ENCODE measurements at regions not wholly inside any gene's neighbourhood (a gene's known extent, or its start where the extent isn't known, plus 50 kb on each side); places are given as distances from the start of the nearest gene placed in this dataset.

DNA sequence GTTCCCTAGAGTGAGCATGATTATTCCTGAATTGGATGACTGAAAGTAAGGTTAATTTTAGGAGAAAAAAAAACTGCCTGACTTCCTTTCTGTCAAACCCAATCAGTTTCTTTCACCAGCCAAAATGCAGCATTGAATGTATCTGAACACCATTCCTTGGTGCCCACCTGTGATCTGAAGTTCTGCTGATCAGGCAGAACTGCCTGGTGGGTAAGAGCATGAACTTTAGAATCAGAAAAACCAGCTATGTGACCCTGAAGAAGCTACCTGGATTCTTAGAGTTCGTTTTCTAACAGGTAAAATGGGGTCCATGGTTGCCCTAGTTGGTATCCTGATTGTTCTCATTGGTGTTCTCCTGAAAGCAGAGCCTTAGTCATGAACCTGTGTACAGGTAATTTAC is 506.9 kb downstream of the MED13L start (continued):
- TF ChIP-seq, protein P1, sequence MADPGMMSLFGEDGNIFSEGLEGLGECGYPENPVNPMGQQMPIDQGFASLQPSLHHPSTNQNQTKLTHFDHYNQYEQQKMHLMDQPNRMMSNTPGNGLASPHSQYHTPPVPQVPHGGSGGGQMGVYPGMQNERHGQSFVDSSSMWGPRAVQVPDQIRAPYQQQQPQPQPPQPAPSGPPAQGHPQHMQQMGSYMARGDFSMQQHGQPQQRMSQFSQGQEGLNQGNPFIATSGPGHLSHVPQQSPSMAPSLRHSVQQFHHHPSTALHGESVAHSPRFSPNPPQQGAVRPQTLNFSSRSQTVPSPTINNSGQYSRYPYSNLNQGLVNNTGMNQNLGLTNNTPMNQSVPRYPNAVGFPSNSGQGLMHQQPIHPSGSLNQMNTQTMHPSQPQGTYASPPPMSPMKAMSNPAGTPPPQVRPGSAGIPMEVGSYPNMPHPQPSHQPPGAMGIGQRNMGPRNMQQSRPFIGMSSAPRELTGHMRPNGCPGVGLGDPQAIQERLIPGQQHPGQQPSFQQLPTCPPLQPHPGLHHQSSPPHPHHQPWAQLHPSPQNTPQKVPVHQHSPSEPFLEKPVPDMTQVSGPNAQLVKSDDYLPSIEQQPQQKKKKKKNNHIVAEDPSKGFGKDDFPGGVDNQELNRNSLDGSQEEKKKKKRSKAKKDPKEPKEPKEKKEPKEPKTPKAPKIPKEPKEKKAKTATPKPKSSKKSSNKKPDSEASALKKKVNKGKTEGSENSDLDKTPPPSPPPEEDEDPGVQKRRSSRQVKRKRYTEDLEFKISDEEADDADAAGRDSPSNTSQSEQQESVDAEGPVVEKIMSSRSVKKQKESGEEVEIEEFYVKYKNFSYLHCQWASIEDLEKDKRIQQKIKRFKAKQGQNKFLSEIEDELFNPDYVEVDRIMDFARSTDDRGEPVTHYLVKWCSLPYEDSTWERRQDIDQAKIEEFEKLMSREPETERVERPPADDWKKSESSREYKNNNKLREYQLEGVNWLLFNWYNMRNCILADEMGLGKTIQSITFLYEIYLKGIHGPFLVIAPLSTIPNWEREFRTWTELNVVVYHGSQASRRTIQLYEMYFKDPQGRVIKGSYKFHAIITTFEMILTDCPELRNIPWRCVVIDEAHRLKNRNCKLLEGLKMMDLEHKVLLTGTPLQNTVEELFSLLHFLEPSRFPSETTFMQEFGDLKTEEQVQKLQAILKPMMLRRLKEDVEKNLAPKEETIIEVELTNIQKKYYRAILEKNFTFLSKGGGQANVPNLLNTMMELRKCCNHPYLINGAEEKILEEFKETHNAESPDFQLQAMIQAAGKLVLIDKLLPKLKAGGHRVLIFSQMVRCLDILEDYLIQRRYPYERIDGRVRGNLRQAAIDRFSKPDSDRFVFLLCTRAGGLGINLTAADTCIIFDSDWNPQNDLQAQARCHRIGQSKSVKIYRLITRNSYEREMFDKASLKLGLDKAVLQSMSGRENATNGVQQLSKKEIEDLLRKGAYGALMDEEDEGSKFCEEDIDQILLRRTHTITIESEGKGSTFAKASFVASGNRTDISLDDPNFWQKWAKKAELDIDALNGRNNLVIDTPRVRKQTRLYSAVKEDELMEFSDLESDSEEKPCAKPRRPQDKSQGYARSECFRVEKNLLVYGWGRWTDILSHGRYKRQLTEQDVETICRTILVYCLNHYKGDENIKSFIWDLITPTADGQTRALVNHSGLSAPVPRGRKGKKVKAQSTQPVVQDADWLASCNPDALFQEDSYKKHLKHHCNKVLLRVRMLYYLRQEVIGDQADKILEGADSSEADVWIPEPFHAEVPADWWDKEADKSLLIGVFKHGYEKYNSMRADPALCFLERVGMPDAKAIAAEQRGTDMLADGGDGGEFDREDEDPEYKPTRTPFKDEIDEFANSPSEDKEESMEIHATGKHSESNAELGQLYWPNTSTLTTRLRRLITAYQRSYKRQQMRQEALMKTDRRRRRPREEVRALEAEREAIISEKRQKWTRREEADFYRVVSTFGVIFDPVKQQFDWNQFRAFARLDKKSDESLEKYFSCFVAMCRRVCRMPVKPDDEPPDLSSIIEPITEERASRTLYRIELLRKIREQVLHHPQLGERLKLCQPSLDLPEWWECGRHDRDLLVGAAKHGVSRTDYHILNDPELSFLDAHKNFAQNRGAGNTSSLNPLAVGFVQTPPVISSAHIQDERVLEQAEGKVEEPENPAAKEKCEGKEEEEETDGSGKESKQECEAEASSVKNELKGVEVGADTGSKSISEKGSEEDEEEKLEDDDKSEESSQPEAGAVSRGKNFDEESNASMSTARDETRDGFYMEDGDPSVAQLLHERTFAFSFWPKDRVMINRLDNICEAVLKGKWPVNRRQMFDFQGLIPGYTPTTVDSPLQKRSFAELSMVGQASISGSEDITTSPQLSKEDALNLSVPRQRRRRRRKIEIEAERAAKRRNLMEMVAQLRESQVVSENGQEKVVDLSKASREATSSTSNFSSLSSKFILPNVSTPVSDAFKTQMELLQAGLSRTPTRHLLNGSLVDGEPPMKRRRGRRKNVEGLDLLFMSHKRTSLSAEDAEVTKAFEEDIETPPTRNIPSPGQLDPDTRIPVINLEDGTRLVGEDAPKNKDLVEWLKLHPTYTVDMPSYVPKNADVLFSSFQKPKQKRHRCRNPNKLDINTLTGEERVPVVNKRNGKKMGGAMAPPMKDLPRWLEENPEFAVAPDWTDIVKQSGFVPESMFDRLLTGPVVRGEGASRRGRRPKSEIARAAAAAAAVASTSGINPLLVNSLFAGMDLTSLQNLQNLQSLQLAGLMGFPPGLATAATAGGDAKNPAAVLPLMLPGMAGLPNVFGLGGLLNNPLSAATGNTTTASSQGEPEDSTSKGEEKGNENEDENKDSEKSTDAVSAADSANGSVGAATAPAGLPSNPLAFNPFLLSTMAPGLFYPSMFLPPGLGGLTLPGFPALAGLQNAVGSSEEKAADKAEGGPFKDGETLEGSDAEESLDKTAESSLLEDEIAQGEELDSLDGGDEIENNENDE (IDR thresholded peaks at IDR 0.05; ENCODE audit: low read depth, low read length): no peak
- TF ChIP-seq, protein P2, sequence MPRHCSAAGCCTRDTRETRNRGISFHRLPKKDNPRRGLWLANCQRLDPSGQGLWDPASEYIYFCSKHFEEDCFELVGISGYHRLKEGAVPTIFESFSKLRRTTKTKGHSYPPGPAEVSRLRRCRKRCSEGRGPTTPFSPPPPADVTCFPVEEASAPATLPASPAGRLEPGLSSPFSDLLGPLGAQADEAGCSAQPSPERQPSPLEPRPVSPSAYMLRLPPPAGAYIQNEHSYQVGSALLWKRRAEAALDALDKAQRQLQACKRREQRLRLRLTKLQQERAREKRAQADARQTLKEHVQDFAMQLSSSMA (CRISPR knock-in tag; IDR thresholded peaks at IDR 0.05): no peak
- TF ChIP-seq POLR3G (IDR thresholded peaks at IDR 0.05; ENCODE audit: extremely low read depth, insufficient read length, insufficient replicate concordance): no peak
- TF ChIP-seq CAMTA2 (CRISPR knock-in tag; conservative IDR thresholded peaks at IDR 0.05): no peak
- no peak for TF ChIP-seq ZNF184 (CRISPR knock-in tag; IDR thresholded peaks at IDR 0.05)
- TF ChIP-seq CBX1 (IDR thresholded peaks at IDR 0.05; ENCODE audit: low read depth): no peak
- no peak for TF ChIP-seq POLR2B (IDR thresholded peaks at IDR 0.05; ENCODE audit: low read depth, partially characterized antibody)
- no peak for TF ChIP-seq ZEB2 (IDR thresholded peaks at IDR 0.05)
- no peak for TF ChIP-seq SLC30A9 (CRISPR knock-in tag; IDR thresholded peaks at IDR 0.05)
- no peak for TF ChIP-seq NR2C1 (IDR thresholded peaks at IDR 0.05)
- TF ChIP-seq NR2C1 (tag; IDR thresholded peaks at IDR 0.05): no peak

All from K562 (cell line).